Urinary bladder (tissue), 3 donors: ENCODE measurements at regions not wholly inside any gene's neighbourhood (a gene's known extent, or its start where the extent isn't known, plus 50 kb on each side); places are given as distances from the start of the nearest gene placed in this dataset.
A peak's percentile ranks its signal among the peaks of the same experiment; 100 is the strongest.

Experiments used
- DNase-seq: peaks from one replicate; pipeline ENCODE4 v3.0.0-alpha.2; 2015; ENCODE audit errors: extremely low spot score
- H3K27ac ChIP-seq: one replicate; pipeline ENCODE4 v1.5.1; 2013; ENCODE audit warnings: low read depth, mild to moderate bottlenecking, moderate library complexity
- H3K36me3 ChIP-seq: one replicate; pipeline ENCODE4 v1.6.1; 2013; ENCODE audit warnings: mild to moderate bottlenecking, moderate library complexity; ENCODE audit not compliant: insufficient read depth
- H3K4me1 ChIP-seq: one replicate; pipeline ENCODE4 v1.6.1; 2013; ENCODE audit warnings: mild to moderate bottlenecking, moderate library complexity; ENCODE audit not compliant: insufficient read depth
- H3K4me3 ChIP-seq: one replicate; pipeline ENCODE4 v1.5.1; 2013; ENCODE audit warnings: low read depth, low read length
- WGBS: extraction: QIAGEN DNeasy Blood & Tissue Kit; methylation state at CpG from one replicate; pipeline ENCODE4 v1.1.7; 2013; 5-methylcytosine and 5-hydroxymethylcytosine counted together
- donor health status: healthy with polysubstance abuse.
- donor health status: healthy.

DNA sequence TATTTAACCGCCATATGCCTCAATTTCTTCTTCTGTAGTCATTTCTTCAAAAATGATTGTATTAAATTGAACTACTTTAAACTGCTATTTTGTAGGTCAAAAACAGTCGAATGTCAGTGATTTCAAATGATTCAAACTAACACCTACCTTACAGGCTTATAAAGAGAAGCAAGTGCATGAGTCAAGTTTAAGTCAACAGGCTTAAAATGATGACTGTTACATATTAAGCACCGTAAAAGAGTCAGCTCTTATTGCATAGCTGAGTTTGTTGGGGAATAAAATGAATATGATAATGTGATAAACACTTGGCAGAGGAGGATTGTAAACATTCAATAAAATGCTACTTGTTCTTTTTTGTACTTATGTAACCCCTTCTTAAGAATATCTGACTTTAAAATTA is 90.1 kb upstream of the ANKRD1 start:
- WGBS, result 72% methylated on average over 3 of the region's 3 CpGs
- H3K27ac ChIP-seq, result no peak overlapping the region
- no peaks in the 10 kb centered on the region for H3K36me3 ChIP-seq
- DNase-seq, result no peak
- H3K4me3 ChIP-seq, result no peak overlapping the region
- H3K4me1 ChIP-seq, result no peaks in the 10 kb centered on the region

DNA sequence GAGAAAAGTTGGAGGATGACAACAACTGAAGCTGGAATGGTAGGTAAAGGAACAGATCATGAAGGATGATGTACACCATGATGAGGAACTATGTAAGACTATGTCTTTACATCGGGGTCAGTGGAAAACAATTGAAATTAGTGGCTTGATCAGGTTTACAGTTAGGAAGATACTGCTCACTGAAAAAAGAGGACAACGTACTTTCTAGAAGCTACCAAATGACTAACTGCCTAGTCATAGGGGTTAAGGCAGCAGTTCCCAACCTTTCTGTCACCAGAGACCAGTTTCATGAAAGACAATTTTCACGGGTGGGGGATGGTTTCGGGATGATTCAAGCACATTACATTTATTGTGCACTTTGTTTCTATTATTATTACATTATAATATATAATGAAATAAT is 91.6 kb upstream of the ANKRD1 start:
- Histone ChIP-seq H3K27ac (no peak overlapping the region), H3K4me3 (no peak overlapping the region), H3K4me1 (no peaks in the 10 kb centered on the region), H3K36me3 (no peaks in the 10 kb centered on the region)
- no peak for DNase-seq
- 94% methylated on average over 4 of the region's 4 CpGs for WGBS

DNA sequence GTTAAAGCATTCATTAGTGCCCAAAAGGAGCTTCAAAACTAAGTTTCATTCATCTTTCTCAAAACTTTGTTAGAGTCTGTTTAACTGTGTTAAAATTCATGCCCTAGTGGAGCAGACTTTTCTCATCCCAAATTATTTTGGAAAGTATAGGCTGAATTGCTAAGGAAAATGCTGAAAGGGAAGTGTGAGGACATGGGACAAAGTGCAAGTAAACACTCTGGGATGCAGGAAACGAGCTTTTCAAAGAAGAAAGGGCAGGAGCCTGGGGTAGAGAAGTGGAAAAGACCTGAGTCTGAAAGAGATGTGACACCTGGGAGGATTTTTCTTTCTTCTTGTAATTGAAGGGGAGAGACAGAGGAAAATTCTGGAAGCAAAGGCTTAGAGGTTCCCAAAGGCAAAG is 93.1 kb upstream of the ANKRD1 start:
- Histone ChIP-seq H3K27ac (no peak overlapping the region), H3K4me1 (no peaks in the 10 kb centered on the region), H3K4me3 (no peak overlapping the region), H3K36me3 (no peaks in the 10 kb centered on the region)
- no peak for DNase-seq
- 54% methylated on average over 1 of the region's 1 CpG for WGBS

DNA sequence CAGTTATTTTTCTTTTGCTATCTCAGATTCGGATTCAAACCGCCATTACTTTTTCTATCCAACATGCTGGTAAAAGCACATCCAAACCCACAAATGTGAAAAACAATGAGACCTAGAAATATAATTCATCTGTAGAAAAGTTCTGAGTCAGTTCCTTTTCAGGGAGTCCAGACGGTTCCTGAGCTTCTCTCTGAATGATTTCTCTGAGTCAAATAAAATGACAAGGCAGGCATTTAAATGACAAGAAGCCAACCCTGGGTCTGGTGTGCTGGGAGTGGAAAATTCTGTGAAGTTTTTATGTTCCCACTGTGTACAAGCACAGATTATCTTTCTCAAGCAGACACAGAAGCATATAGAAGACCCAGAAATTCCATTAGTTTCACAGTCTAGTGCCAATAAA is 96.3 kb upstream of the ANKRD1 start:
- H3K4me1 ChIP-seq, result no peaks in the 10 kb centered on the region
- no peaks in the 10 kb centered on the region for H3K36me3 ChIP-seq
- no peak overlapping the region for H3K4me3 ChIP-seq
- H3K27ac ChIP-seq, result no peak overlapping the region
- WGBS, result 79% methylated on average over 3 of the region's 3 CpGs
- DNase-seq, result no peak

DNA sequence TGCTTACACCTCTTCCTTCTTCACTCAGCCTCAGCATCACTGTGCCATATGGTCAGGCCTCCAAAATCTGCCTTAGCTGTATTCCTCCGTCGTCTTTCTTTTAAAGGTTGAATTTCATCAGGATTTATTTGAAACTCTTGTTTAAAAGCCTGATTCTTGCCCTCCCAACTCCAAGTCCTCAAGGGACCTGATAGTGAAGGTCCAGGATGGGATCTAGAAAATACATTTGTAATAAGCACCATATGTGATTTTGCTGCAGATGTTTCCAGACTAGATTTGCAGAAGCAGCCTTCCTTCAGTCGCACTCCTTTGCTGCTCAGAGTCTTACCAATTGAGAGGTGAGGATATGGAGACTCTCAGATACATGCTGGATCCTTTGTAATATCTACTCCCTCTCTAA is 101.0 kb upstream of the ANKRD1 start:
- DNase-seq, result no peak
- H3K27ac ChIP-seq, result no peak overlapping the region
- H3K36me3 ChIP-seq, result no peaks in the 10 kb centered on the region
- WGBS, result 81% methylated on average over 3 of the region's 3 CpGs
- H3K4me1 ChIP-seq, result no peaks in the 10 kb centered on the region
- no peak overlapping the region for H3K4me3 ChIP-seq

DNA sequence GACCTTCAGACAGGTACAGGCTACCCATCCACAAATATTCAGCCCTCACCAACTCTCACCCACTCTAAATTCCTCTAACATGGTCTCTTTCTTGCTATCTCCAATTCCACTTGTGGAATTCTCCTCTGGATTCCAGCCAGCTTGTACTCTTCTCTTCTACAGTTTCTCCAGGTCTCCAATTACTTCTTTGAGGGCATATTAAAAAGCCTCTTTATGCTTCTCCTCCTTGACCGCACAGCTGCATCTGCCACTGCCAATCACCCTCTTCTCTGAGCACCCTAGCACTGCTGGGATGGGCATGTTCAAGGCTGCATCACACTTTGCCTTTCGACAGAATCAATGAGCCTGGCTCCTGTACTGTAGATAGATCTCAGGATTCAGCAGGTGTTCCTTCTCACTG is 101.5 kb upstream of the ANKRD1 start:
- WGBS, result 93% methylated on average over 2 of the region's 2 CpGs
- H3K36me3 ChIP-seq, result no peaks in the 10 kb centered on the region
- no peaks in the 10 kb centered on the region for H3K4me1 ChIP-seq
- H3K4me3 ChIP-seq, result no peak overlapping the region
- H3K27ac ChIP-seq, result no peak overlapping the region
- no peak for DNase-seq

DNA sequence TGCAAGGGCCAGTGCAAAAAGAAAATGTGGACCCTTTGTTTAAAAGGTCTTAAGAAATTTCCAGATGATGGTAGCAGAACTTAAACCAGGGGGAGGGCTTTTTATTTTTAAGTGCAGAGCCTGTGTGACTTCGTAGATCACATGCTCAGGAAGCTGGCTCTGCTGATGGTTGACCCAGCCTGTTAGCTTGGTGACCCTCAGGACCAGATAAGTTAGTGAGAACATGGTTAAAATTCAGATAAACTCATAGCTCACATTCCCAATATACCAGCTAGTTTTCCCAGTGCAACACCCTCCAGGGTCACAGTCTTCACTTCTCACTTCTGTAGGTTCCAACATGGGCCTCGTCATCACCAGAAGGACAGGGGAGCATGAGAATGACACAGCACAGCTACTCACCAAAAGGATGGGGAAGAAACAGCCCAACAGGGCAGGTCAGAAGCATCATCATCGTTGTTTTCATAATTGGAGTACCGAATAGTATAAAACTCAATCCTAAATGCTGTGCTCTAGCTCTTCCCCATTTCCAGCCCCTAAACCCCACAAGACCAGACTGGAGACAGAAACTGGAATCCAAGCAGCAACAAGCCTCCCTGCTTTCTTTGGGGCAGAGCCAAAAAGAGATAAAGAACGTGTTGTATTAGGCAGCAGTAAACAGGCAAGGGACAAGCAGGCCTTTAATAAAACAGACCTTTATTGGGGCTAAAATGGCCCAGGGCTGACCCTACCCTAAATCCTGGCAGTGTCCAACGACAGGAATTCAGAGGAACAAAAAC is 102.2 kb upstream of the ANKRD1 start:
- WGBS, result 40% methylated on average over 6 of the region's 6 CpGs
- peak; percentile 68 for DNase-seq
- Histone ChIP-seq H3K27ac (no peak overlapping the region), H3K4me1 (no peaks in the 10 kb centered on the region), H3K4me3 (no peak overlapping the region), H3K36me3 (no peaks in the 10 kb centered on the region)

DNA sequence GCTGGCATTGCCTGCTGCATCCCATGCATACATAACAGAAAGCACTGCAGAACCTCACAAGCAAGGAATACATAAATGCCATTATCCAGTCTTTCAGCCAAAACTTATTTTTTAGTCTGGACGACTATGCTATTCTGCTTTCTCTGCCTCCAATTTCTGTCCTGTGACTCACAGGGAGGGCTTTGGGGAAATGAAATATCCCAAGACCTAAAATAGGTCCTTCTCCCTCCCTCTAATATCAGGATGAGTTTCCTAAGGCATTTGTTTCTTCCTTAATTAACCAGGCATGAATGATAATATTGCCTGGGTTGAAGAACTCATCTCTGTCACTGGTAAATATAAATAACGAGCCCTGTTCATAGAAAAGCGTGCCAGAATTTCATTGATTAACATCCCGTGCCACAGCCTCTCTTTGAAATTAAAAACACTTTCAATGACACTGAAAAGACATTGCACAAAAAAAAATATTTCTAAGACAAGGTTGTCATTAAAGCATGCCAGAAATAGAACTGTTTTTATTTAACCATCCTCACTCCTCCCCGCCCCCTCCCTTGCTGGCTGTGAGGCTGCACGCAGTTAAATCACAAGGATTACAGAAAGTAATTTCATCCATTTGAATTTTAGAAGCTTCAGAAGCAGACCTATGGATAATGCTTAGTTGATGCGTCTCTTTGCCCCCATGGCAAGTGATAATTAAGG is 103.0 kb upstream of the ANKRD1 start:
- Histone ChIP-seq H3K36me3 (no peaks in the 10 kb centered on the region), H3K4me1 (no peaks in the 10 kb centered on the region), H3K4me3 (no peak overlapping the region), H3K27ac (no peak overlapping the region)
- 50% methylated on average over 7 of the region's 7 CpGs for WGBS
- no peak for DNase-seq

DNA sequence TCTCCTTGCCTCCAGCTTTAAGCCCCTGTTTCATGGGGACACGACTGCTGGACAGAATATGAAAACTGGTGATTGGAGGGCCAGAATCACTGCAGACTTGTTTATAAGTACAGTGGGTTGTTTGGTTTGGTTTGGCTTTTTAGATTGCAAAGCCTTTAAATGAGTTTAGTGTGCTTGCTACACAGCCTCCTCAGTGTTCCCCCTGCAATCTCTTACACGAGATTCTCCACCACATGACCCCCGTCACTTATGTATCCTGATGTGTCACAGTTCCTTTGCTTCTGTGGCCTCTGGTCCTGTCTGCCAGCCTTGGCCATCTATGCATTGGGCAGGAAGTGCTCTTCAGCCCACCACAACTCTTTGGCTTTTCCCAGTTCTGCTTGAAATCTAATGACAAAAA is 103.7 kb upstream of the ANKRD1 start:
- no peaks in the 10 kb centered on the region for H3K36me3 ChIP-seq
- WGBS, result 63% methylated on average over 3 of the region's 3 CpGs
- H3K4me3 ChIP-seq, result no peak overlapping the region
- no peaks in the 10 kb centered on the region for H3K4me1 ChIP-seq
- DNase-seq, result no peak
- no peak overlapping the region for H3K27ac ChIP-seq

DNA sequence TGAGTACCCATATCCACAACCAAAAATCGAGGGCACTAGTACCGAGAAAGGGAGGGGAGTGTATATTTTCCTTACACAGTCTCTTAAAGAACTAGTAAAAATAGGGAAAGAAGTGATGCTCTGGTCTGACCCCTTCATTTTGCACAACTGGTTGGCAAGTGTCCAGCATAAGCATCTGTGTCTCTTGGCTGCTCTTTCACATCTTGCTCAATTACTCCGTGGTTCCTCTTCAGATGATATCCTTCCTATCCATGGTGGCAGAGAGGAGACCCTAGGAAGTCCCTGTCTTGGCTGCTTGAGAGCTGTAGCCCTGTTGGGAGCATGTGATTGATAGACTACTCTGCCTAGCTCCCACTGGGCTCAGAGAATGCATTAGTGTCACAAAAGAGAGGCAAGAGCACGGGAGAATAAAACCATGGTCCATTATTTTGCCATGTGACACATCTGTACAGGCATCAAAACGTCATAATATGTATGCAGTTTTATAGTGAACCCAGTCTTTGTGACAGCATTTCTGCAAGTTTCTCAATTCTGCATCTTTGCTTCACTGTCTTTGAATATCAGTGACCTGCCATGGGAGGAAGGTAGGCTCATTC is 111.8 kb upstream of the ANKRD1 start:
- no peak overlapping the region for H3K4me3 ChIP-seq
- WGBS, result 67% methylated on average over 5 of the region's 5 CpGs
- H3K4me1 ChIP-seq, result no peaks in the 10 kb centered on the region
- no peak for DNase-seq
- H3K36me3 ChIP-seq, result no peaks in the 10 kb centered on the region
- no peak overlapping the region for H3K27ac ChIP-seq

DNA sequence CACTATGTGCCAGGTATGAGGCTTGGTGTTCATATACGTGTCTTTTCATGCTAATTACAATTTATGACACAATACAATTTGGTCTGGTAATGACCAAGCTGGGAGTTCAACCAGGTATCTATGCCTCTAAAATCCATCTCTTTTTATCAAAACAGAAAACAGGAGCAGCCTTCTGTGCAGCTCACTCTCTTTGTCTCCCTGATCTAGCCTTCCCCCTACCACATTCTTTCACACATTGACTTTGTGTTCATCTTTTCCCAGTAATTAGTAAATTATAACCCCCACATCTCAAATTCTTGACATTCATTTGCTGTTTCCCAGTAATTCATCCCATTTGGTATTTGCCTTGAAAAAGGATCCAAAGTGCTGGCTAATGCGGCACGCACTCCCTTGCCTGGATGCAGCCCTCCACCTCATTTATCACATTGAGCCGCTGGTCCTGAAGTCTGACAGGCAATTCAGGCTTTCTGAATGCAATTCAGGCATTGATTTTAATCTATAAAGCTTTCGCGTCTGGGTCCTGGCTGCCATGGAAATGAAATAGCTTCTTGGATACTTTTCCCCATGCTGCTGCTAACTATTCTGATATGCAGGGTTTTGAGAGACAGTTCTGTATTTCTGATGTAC is 112.5 kb upstream of the ANKRD1 start:
- Histone ChIP-seq H3K4me1 (no peaks in the 10 kb centered on the region), H3K4me3 (no peak overlapping the region), H3K27ac (no peak overlapping the region), H3K36me3 (no peaks in the 10 kb centered on the region)
- no peak for DNase-seq
- WGBS, result 85% methylated on average over 6 of the region's 6 CpGs

DNA sequence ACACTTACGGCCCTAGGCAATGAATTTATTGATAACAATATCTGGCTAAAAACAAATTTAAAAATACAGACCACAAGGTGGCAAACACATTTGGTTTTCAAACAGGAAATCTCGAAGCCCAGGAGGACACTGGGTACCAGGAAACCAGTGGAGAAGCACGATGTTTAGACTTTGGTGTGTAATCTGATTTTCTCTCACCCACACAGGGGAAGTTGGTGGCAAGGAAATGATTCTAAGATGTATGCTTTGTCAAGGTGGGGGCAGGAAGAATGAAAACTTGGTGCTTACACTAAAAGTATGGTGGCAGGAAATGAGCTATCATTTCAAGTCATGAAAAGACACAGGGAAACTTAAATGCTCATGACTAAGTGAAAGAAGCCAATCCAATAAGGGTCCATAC is 113.2 kb upstream of the ANKRD1 start:
- no peak overlapping the region for H3K4me3 ChIP-seq
- H3K27ac ChIP-seq, result no peak overlapping the region
- WGBS, result 82% methylated on average over 3 of the region's 3 CpGs
- H3K36me3 ChIP-seq, result no peaks in the 10 kb centered on the region
- no peak for DNase-seq
- H3K4me1 ChIP-seq, result no peaks in the 10 kb centered on the region

DNA sequence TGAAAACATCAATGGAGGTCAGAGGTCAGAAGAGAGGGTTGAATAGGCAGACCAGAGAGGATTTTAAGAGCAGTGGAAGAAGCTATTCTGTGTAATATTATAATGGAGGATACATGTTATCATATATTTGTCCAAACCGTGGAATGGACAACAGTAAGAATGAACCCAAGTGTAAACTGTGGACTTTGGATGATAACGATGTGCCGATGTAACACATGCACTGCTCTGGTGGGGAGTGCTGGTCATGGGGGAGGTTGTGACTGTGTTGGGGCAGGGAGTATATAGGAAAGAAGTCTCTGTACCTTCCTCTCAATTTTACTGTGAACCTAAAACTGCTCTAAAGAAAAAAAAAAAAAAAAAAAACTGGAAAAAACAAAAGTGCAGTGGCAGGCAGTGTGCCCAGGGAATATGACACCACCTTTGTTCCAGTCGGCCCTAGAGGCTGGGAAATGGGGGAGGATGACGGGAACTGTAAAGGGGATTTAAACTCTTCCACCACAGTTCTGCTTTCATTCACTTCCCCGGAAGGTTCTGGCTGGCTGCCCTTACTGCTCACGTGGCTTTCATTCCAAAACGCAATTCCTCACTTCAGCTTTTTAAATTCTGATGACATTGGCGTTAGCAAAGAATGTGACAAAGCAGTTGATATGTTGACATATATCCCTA is 113.7 kb upstream of the ANKRD1 start:
- H3K36me3 ChIP-seq, result no peaks in the 10 kb centered on the region
- WGBS, result 18% methylated on average over 9 of the region's 9 CpGs
- no peaks in the 10 kb centered on the region for H3K4me1 ChIP-seq
- no peak overlapping the region for H3K27ac ChIP-seq
- no peak overlapping the region for H3K4me3 ChIP-seq
- DNase-seq, result no peak
